Hypothalamus (tissue), 51 donors: ENCODE measurements at regions not wholly inside any gene's neighbourhood (a gene's known extent, or its start where the extent isn't known, plus 50 kb on each side); places are given as distances from the start of the nearest gene placed in this dataset.
"Not testable (repeated sequence)": the region's sequence is repeated elsewhere in the genome, so short reads cannot be mapped to it uniquely, and the experiment has no call there.

Source experiments
- DNase-seq, 51 donors: peaks; one replicate each; lab custom pipeline; 2025; lab: John Stamatoyannopoulos, UW

- DNase-seq = no peak
These were observed 605.3 kb upstream of the B3GAT1 start for GRCh38 chr11:135017296-135017695.

GRCh38 chr11:135015966-135016365 is 603.9 kb upstream of the B3GAT1 start:
- DNase-seq = no peak

- not testable (repeated sequence) for DNase-seq
These were observed 599.3 kb upstream of the B3GAT1 start for GRCh38 chr11:135011313-135011712.

DNA sequence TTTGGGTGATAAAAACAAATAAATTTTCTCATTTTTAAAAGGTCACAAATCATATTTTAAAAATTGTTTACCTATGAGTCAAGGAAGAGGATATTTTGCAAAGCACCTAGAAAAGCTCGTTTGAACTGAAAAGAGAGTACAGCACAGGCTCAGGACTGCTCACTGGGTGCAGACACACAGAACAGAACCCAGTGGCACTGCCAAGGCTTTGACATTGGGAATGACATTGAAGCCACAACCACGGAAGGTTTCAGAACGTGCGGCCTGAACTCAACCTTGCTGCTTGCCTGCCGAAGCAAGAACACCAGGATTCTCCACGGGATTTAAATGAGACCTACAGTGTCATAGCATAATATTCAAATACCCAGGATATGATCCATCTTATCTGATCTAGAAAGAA is 597.1 kb upstream of the B3GAT1 start:
- no peak for DNase-seq

- DNase-seq = no peak
These were observed 596.4 kb upstream of the B3GAT1 start for GRCh38 chr11:135008412-135008811.

DNA sequence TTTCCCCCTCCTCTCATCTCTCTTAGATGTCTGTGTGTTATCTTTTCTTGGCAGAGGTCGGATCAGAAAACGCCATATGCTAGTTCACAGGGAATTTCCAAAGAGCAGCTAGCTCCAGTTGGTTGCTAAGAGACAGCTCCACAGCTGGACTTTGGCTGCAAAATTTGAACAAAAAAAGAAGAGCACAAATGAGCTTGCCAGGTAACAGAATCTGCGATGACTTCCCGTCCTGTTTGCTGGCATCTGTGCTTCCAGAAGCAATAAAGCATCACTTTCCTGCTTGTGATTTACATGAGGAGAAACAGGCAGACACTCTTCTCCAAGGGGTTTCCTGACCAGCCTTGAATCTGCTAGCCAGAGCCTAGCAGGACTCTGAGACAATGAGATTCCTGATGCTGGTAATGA is 596.0 kb upstream of the B3GAT1 start:
- peak in 2 of 51 donors; percentile 21 to 26 for DNase-seq

DNA sequence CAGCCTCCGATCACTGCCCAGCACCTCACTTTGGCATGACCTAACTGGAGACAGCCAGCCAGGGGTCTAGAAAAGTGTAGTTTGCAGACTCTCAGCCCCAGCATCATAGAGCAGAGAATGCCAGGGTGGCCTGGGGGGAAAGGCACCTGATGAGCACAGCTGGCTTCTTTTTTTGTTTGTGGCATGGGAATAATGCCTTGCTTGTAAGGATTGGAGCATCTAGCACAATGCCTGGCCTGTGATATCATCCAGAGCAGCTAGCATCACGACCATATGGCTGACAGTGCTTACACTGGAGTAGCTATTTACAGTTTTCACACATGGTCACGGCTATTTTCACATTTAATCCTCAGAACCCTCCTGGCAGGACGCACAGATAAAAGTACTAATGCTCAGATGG is 594.8 kb upstream of the B3GAT1 start:
- peak in 26 of 51 donors; percentile 17 to 75 (median 48) for DNase-seq

DNA sequence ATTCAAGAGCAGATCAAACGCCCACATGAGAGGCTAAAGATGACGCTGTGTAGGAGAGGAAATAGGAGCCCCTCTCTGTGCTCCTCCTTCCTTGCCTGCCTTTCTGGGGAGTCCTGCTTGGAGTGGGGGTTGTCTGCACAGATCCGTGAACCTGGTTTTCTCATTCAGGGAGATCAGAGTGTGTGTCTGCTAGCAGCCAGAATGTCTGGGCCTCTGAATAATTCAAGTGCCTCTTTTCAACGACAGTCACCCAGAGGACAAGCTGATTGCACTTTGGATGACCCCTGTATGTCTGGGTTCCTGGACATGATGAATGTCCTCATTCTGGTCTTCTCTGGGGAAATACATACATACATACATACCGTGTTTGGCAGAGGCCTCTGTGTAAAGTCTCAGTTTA is 592.5 kb upstream of the B3GAT1 start:
- DNase-seq = no peak

DNA sequence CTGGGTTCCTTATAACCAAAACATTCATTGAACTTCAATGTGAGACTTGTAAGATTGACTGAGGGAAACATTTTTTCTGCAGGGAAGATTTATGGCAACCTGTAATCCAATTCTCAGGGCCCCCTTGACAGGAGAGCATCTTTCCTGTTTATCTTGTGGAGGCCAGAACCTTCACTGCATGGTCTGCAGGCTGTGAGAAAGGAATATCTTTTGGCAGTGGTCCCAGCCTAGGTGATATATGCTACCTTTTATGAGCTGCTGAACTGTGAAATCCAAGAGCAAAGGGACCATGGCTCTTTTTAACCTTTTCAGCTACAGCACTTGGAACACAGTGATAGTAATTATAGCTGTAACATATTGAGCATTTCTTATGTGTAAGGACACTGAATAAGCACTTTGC is 590.2 kb upstream of the B3GAT1 start:
- no peak for DNase-seq

DNA sequence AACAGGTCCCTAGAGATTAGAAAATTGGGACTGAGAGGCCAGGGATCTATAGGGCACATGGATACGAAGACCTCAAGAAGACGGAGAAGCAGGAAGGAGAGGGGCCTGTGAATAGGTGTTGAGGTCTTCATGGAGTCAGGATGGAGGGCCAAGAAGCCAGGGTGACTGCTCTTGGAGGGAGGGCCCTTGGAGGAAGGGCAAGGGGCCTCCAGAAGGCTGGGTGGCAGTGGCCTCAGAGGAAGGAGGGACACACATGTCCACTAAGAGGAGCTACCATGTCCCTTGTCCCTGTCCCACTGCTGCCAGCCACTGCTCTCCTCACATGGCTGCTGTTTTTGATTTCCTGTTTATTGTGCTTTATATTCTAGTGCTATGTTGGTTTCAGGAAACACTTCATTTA is 589.5 kb upstream of the B3GAT1 start:
- DNase-seq = no peak

DNA sequence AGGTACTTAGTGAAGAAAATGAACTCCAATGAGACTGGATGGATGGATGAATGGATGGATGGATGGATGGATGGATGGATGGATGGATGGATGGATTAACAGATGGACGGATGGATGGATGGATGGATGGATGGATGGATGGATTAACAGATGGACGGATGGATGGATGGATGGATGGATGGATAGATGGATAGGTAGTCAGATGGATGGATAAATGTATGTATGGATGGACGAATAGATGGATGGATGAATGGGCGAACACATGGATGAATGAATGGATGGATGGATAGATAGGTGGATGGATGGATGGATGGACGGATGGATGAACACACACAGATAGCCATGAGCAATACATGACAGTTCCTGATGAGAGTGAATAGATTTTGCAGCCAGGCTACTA is 589.0 kb upstream of the B3GAT1 start:
- DNase-seq = not testable (repeated sequence)

DNA sequence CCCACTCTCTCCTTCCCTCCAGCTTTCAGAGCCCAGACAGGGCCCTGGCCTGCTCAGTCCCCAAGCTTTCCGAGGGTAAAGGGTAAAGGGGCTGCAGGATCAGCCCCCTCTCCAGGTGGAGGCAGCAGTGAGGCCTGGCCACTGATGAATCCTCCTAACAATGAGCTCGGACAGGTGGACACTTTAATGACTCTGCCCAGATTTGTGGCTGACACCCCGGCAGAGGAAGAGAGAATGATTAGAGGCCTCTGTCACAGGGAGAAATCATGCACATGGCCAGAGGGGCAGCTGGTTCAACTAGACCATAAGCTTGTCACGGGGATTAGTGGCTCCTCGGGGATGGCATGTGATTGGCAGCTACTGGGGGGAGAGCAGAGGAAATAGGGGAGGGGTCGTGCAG is 587.5 kb upstream of the B3GAT1 start:
- no peak for DNase-seq

DNA sequence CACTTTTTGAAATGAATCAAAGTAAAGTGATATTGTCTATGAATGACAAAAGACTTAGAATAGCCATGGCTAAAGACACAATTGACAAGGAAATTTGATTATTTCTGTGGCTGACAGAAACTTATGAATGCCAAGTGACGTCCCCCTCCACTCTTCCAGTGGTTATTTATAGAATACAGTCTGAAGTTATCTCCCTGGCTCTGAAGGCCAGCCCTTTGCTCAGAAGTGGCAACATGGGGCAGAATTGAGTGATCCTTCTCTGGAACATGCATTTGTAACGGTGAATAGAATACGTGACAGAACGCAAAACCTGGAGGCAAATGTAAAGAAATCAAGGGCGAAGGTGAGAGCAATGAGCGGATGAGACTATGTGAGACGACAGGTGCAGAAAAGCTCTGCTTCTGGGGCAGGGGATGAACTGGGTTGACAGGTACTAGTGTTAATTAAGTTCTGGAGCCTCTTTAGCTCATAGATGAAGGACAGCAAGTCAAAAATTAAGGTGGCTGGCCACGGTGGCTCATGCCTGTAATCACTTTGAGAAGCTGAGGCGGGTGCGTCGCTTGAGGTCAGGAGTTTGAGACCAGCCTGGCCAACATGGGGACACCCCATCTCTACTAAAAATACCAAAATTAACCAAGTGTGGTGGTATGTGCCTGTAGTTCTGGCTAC is 585.7 kb upstream of the B3GAT1 start:
- DNase-seq = no peak

- no peak for DNase-seq
These were observed 583.7 kb upstream of the B3GAT1 start for GRCh38 chr11:134995741-134996140.

DNA sequence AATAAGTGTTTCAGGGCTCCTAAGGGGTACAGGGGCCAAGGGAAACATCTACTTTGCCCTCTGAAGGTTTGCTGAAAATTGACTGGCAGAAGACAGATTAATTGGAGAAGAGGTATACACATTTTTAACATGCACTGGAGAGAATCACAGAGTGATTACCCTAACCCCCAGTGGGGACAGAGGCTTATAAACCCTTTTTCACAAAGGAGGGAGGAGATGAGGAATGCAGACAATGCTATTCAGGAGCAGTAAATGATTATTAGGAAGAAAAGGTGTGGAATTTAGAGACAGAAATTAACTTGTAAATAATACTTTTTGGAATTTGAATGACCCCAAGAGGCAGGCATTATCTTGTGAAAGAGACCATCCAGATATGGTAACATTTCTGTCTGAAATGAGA is 582.4 kb upstream of the B3GAT1 start:
- DNase-seq = no peak

GRCh38 chr11:134993691-134994243 is 581.7 kb upstream of the B3GAT1 start:
- no peak for DNase-seq

- DNase-seq = no peak
These were observed 580.9 kb upstream of the B3GAT1 start for GRCh38 chr11:134992981-134993380.

DNA sequence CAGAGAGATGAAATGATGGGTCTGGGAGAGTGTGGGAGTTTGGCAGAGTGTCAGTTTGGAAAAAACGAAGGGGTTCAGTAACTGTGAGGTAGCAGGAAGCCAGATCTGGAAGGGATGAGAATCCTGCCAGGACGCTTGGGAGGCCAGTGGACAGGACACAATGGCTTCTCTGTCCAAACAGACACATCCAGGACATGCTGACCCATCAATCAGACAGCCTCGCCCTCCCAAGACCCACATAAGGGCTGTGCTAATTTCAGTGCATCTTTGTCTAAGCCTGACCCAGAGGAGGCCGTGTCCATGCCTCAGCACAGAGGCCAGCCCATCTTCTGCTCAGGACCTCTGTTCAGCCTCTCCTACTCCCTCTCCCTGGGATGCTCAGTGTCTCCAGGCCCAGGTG is 576.5 kb upstream of the B3GAT1 start:
- DNase-seq = peak in 9 of 51 donors; percentile 7 to 39 (median 23)

- no peak for DNase-seq
These were observed 575.8 kb upstream of the B3GAT1 start for GRCh38 chr11:134987822-134988221.

GRCh38 chr11:134987223-134987768 is 575.3 kb upstream of the B3GAT1 start:
- DNase-seq = no peak

- no peak for DNase-seq
These were observed 572.4 kb upstream of the B3GAT1 start for GRCh38 chr11:134984421-134984820.

- not testable (repeated sequence) for DNase-seq
These were observed 570.4 kb upstream of the B3GAT1 start for GRCh38 chr11:134982432-134982831.
